Mesenchymal stem cell (in vitro differentiated cells and primary cell): ENCODE measurements at regions not wholly inside any gene's neighbourhood (a gene's known extent, or its start where the extent isn't known, plus 50 kb on each side); places are given as distances from the start of the nearest gene placed in this dataset.

Experiments
- DNase-seq: peaks from one replicate; pipeline ENCODE4 v3.0.0-alpha.2; 2013
- H2AFZ ChIP-seq: one replicate; pipeline ENCODE4 v1.6.1; 2013; ENCODE audit warnings: low read depth, mild to moderate bottlenecking, control low read depth, inconsistent platforms, low read length, moderate library complexity
- H2AK5ac ChIP-seq: 2 replicates; pipeline ENCODE4 v1.6.1; 2013; ENCODE audit warnings: low read length, moderate library complexity, mild to moderate bottlenecking, inconsistent platforms; ENCODE audit not compliant: severe bottlenecking
- H2BK120ac ChIP-seq: one replicate; pipeline ENCODE4 v1.6.1; 2013; ENCODE audit warnings: low read depth, mild to moderate bottlenecking, inconsistent platforms, low read length, moderate library complexity
- H2BK12ac ChIP-seq, 2 experiments: one replicate each; pipeline ENCODE4 v1.6.1; 2013; ENCODE audit warnings: inconsistent platforms in 2 of 2, low read length in 2 of 2, mild to moderate bottlenecking in 2 of 2, moderate library complexity in 2 of 2, control low read depth in 1 of 2
- H2BK15ac ChIP-seq: one replicate; pipeline ENCODE4 v1.6.1; 2013; ENCODE audit warnings: mild to moderate bottlenecking, low read depth, inconsistent platforms; ENCODE audit not compliant: poor library complexity, severe bottlenecking
- H2BK5ac ChIP-seq: 2 replicates; pipeline ENCODE4 v1.6.1; 2013; ENCODE audit warnings: low read depth, mild to moderate bottlenecking, low read length, control low read depth, inconsistent platforms; ENCODE audit not compliant: poor library complexity, severe bottlenecking
- H3K14ac ChIP-seq, 2 experiments: one replicate each; pipeline ENCODE4 v1.6.1; 2013; ENCODE audit warnings: inconsistent platforms in 2 of 2, low read length in 2 of 2, control low read depth in 1 of 2, mild to moderate bottlenecking in 1 of 2, moderate library complexity in 1 of 2
- H3K18ac ChIP-seq, 2 experiments: one replicate each; pipeline ENCODE4 v1.6.1; 2013; ENCODE audit warnings: inconsistent platforms in 2 of 2, low read length in 2 of 2, control low read depth in 1 of 2, low read depth in 1 of 2, mild to moderate bottlenecking in 1 of 2
- H3K23ac ChIP-seq, 2 experiments: one replicate each; pipeline ENCODE4 v1.6.1; 2013; ENCODE audit warnings: inconsistent platforms in 2 of 2, low read length in 2 of 2, mild to moderate bottlenecking in 2 of 2, moderate library complexity in 2 of 2, control low read depth in 1 of 2
- H3K27ac ChIP-seq: 2 replicates; pipeline ENCODE4 v1.5.1; 2013; ENCODE audit warnings: mild to moderate bottlenecking, moderate library complexity, low read length, control low read depth, inconsistent platforms; ENCODE audit not compliant: poor library complexity, severe bottlenecking
- H3K27me3 ChIP-seq, 2 experiments: 2 replicates each; pipeline versions ENCODE4 v1.6.1 to v1.7.0; 2013; ENCODE audit warnings: low read length in 2 of 2, mild to moderate bottlenecking in 2 of 2, moderate library complexity in 2 of 2, control low read depth in 1 of 2, inconsistent platforms in 1 of 2; ENCODE audit not compliant: control insufficient read depth in 1 of 2, insufficient read depth in 1 of 2
- H3K36me3 ChIP-seq, 2 experiments: 2 replicates each; pipeline versions ENCODE4 v1.6.1 to v1.7.0; 2013; ENCODE audit warnings: low read length in 2 of 2, control low read depth in 1 of 2, inconsistent platforms in 1 of 2, low read depth in 1 of 2, mild to moderate bottlenecking in 1 of 2; ENCODE audit not compliant: insufficient read depth in 2 of 2, control insufficient read depth in 1 of 2
- H3K4ac ChIP-seq, 2 experiments: one replicate each; pipeline ENCODE4 v1.6.1; 2013; ENCODE audit warnings: inconsistent platforms in 2 of 2, low read length in 2 of 2, mild to moderate bottlenecking in 2 of 2, moderate library complexity in 2 of 2, control low read depth in 1 of 2, low read depth in 1 of 2
- H3K4me1 ChIP-seq: 2 replicates; pipeline ENCODE4 v1.6.1; 2013; ENCODE audit warnings: low read depth, low read length, control low read depth; ENCODE audit not compliant: control insufficient read depth, insufficient read depth
- H3K4me2 ChIP-seq: 2 replicates; pipeline ENCODE4 v1.6.1; 2013; ENCODE audit warnings: low read length, mild to moderate bottlenecking, inconsistent platforms; ENCODE audit not compliant: poor library complexity, severe bottlenecking
- H3K4me3 ChIP-seq, 2 experiments: 2 replicates each; pipeline versions ENCODE4 v1.5.1 to v1.7.0; 2013; ENCODE audit warnings: low read length in 2 of 2, mild to moderate bottlenecking in 2 of 2, control low read depth in 1 of 2, low read depth in 1 of 2; ENCODE audit not compliant: insufficient read depth in 1 of 2
- H3K79me1 ChIP-seq: replicated peaks from 2 replicates; pipeline ENCODE4 v1.6.1; 2013; ENCODE audit warnings: mild to moderate bottlenecking, control low read depth, low read length, inconsistent platforms; ENCODE audit not compliant: poor library complexity, severe bottlenecking
- H3K9ac ChIP-seq: 2 replicates; pipeline ENCODE4 v1.7.0; 2013; ENCODE audit warnings: mild to moderate bottlenecking, low read length, moderate library complexity
- H3K9me3 ChIP-seq: 2 replicates; pipeline ENCODE4 v1.7.0; 2013; ENCODE audit warnings: mild to moderate bottlenecking, low read length; ENCODE audit not compliant: control insufficient read depth
- H4K8ac ChIP-seq: one replicate; pipeline ENCODE4 v1.6.1; 2013; ENCODE audit warnings: inconsistent platforms, mild to moderate bottlenecking, low read length, moderate library complexity
- H4K91ac ChIP-seq: one replicate; pipeline ENCODE4 v1.6.1; 2013; ENCODE audit warnings: mild to moderate bottlenecking, low read length, inconsistent platforms
- WGBS: methylation state at CpG from one replicate; pipeline ENCODE4 v1.1.7; 2013; ENCODE audit warnings: mixed read lengths; 5-methylcytosine and 5-hydroxymethylcytosine counted together

- Histone ChIP-seq H2BK15ac (no peak overlapping the region), H2BK5ac (no peak overlapping the region), H3K4ac (no peak overlapping the region), H3K4me1 (no peaks in the 10 kb centered on the region), H3K79me1 (no peaks in the 10 kb centered on the region), H3K9me3 (peaks cover 4% of the 10 kb centered on the region), H3K4me2 (no peak overlapping the region), H2AK5ac (no peak overlapping the region), H3K18ac (no peak overlapping the region), H3K14ac (no peak overlapping the region), H2AFZ (no peak overlapping the region), H3K27me3 (no peaks in the 10 kb centered on the region), H3K4me3 (no peak overlapping the region), H3K9ac (no peak overlapping the region), H3K36me3 (no peaks in the 10 kb centered on the region), H2BK12ac (no peak overlapping the region), H3K27ac (no peak overlapping the region), H4K8ac (no peak overlapping the region), H3K23ac (no peak overlapping the region), H4K91ac (no peak overlapping the region), H2BK120ac (no peak overlapping the region)
- DNase-seq = peak; percentile 21
- WGBS = 48% methylated on average over 2 of the region's 2 CpGs
Measured at GRCh38 chr1:238628110-238628509, 737.4 kb upstream of the ZP4 start.

- Histone ChIP-seq H2BK15ac (no peak overlapping the region), H3K27ac (no peak overlapping the region), H3K4me2 (no peak overlapping the region), H3K4ac (no peak overlapping the region), H2BK5ac (no peak overlapping the region), H4K91ac (no peak overlapping the region), H3K4me3 (no peak overlapping the region), H4K8ac (no peak overlapping the region), H3K27me3 (no peaks in the 10 kb centered on the region), H3K9ac (no peak overlapping the region), H3K9me3 (no peaks in the 10 kb centered on the region), H2AFZ (no peak overlapping the region), H2BK120ac (no peak overlapping the region), H3K36me3 (no peaks in the 10 kb centered on the region), H3K18ac (no peak overlapping the region), H3K23ac (no peak overlapping the region), H3K14ac (no peak overlapping the region), H2AK5ac (no peak overlapping the region), H2BK12ac (no peak overlapping the region), H3K4me1 (no peaks in the 10 kb centered on the region), H3K79me1 (no peaks in the 10 kb centered on the region)
- WGBS = 42% methylated on average over 4 of the region's 4 CpGs
- DNase-seq = no peak
Measured at GRCh38 chr1:238624776-238625175, 734.1 kb upstream of the ZP4 start.

GRCh38 chr1:238621405-238621804 is 730.7 kb upstream of the ZP4 start:
- no peaks in the 10 kb centered on the region for H3K27me3 ChIP-seq

DNA sequence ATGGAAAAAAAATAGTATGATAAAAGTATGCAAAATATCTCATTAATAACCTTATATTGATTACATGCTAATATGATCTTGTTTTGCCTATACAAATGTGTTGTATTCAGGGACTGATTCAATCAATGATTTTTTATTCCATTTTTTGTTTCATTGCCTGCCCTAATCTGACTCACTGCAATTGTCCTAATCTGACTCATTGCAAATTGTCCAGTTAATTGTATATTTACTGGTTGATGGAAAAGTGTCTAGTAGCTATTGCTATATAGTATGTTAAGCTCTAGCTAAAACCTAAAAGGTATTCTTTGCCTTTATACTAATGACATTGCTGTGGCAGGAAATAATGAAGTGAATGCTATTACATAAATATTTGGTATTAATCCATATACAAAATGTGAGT is 728.9 kb upstream of the ZP4 start:
- H3K23ac ChIP-seq = no peak overlapping the region
- no peak for DNase-seq

More at GRCh38 chr1:238621405-238621804, 730.7 kb upstream of the ZP4 start:
- H2AFZ ChIP-seq = no peak overlapping the region
- DNase-seq = no peak
- no peaks in the 10 kb centered on the region for H3K4me1 ChIP-seq
- no peak overlapping the region for H3K27ac ChIP-seq
- H3K36me3 ChIP-seq = no peaks in the 10 kb centered on the region
- H3K79me1 ChIP-seq = no peaks in the 10 kb centered on the region
- H2BK15ac ChIP-seq = no peak overlapping the region
- no peak overlapping the region for H3K9ac ChIP-seq
- H2BK5ac ChIP-seq = no peak overlapping the region
- no peak overlapping the region for H2BK120ac ChIP-seq
- no peak overlapping the region for H4K91ac ChIP-seq
- WGBS = no CpG with 5 or more reads among the region's 1 CpG
- H3K23ac ChIP-seq = no peak overlapping the region
- H2BK12ac ChIP-seq = no peak overlapping the region
- no peak overlapping the region for H4K8ac ChIP-seq
- H3K14ac ChIP-seq = no peak overlapping the region
- no peak overlapping the region for H2AK5ac ChIP-seq
- no peak overlapping the region for H3K4ac ChIP-seq
- no peak overlapping the region for H3K4me3 ChIP-seq
- no peaks in the 10 kb centered on the region for H3K9me3 ChIP-seq
- no peak overlapping the region for H3K18ac ChIP-seq
- no peak overlapping the region for H3K4me2 ChIP-seq

More for the DNA sequence above, 728.9 kb upstream of the ZP4 start:
- H3K27ac ChIP-seq = no peak overlapping the region
- H2BK5ac ChIP-seq = no peak overlapping the region
- H3K36me3 ChIP-seq = no peaks in the 10 kb centered on the region
- H3K14ac ChIP-seq = no peak overlapping the region
- H3K4me3 ChIP-seq = no peak overlapping the region
- no peak overlapping the region for H3K4me2 ChIP-seq
- no peak overlapping the region for H2AFZ ChIP-seq
- H3K4me1 ChIP-seq = no peaks in the 10 kb centered on the region
- no peak overlapping the region for H2BK12ac ChIP-seq
- H3K18ac ChIP-seq = no peak overlapping the region
- no peak overlapping the region for H2BK120ac ChIP-seq
- H4K8ac ChIP-seq = no peak overlapping the region
- H3K79me1 ChIP-seq = no peaks in the 10 kb centered on the region
- no peak overlapping the region for H2AK5ac ChIP-seq
- H2BK15ac ChIP-seq = no peak overlapping the region
- no peak overlapping the region for H4K91ac ChIP-seq
- no peaks in the 10 kb centered on the region for H3K27me3 ChIP-seq
- no peak overlapping the region for H3K9ac ChIP-seq
- H3K9me3 ChIP-seq = no peaks in the 10 kb centered on the region
- H3K4ac ChIP-seq = no peak overlapping the region
